Nephron progenitor cell (in vitro differentiated cells): ENCODE measurements at regions not wholly inside any gene's neighbourhood (a gene's known extent, or its start where the extent isn't known, plus 50 kb on each side); places are given as distances from the start of the nearest gene placed in this dataset.

Experiments used
- DNase-seq: peaks from one replicate; pipeline ENCODE4 v3.0.0; 2021
- H3K27ac Mint-ChIP-seq: 2 replicates; pipeline ENCODE4 v1.8.0; 2021; ENCODE audit warnings: mild to moderate bottlenecking, moderate library complexity, mixed read lengths
- H3K27me3 Mint-ChIP-seq: 2 replicates; pipeline ENCODE4 v1.8.0; 2021; ENCODE audit warnings: mild to moderate bottlenecking, low read depth, mixed read lengths; ENCODE audit not compliant: poor library complexity
- H3K36me3 Mint-ChIP-seq: 2 replicates; pipeline ENCODE4 v1.8.0; 2021; ENCODE audit warnings: low read depth, mixed read lengths
- H3K4me1 Mint-ChIP-seq: 2 replicates; pipeline ENCODE4 v1.8.0; 2021; ENCODE audit warnings: mixed read lengths
- H3K4me3 Mint-ChIP-seq: 2 replicates; pipeline ENCODE4 v1.8.0; 2021; ENCODE audit warnings: mild to moderate bottlenecking, moderate library complexity, mixed read lengths
- H3K9me3 Mint-ChIP-seq: 2 replicates; pipeline ENCODE4 v1.8.0; 2021; ENCODE audit warnings: mild to moderate bottlenecking, moderate library complexity, mixed read lengths
- CTCF ChIP-seq: fragments of 200-600 bp; sonication (generic); IDR thresholded peaks from 2 replicates; pipeline ENCODE4 v1.5.0; 2021; ENCODE audit warnings: antibody characterized with exemption

- peaks cover 10% of the 10 kb centered on the region for H3K9me3 Mint-ChIP-seq
- DNase-seq: no peak
- H3K4me1 Mint-ChIP-seq: no peaks in the 10 kb centered on the region
- no peak for TF ChIP-seq CTCF
- H3K4me3 Mint-ChIP-seq: no peak overlapping the region
- H3K27ac Mint-ChIP-seq: no peak overlapping the region
- H3K27me3 Mint-ChIP-seq: no peaks in the 10 kb centered on the region
- no peaks in the 10 kb centered on the region for H3K36me3 Mint-ChIP-seq
Measured at GRCh38 chr7:125573126-125573525, 643.5 kb upstream of the POT1 start.

DNA sequence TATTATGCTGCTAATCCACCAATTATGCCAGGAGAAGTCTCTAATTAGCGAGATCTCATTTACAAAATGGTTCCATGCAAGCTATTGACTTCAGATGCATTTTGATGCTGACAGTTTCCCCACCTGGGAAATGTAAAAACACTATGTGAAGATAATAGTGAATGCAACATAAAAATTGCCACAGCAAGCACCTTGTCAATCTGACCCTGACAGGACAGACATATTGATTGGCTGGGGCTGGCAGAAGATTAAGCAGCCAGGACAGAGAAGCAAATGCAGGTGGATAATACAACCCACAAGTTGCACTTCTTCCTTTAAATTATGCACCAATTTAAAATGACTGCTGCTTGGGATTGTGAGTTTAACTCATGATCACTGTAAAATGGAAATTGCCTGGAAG lies 642.8 kb upstream of the POT1 start:
- H3K9me3 Mint-ChIP-seq: peaks cover 10% of the 10 kb centered on the region
- TF ChIP-seq CTCF: no peak
- H3K36me3 Mint-ChIP-seq: no peaks in the 10 kb centered on the region
- no peak overlapping the region for H3K4me3 Mint-ChIP-seq
- no peaks in the 10 kb centered on the region for H3K4me1 Mint-ChIP-seq
- no peak overlapping the region for H3K27ac Mint-ChIP-seq
- no peak for DNase-seq
- no peaks in the 10 kb centered on the region for H3K27me3 Mint-ChIP-seq

DNA sequence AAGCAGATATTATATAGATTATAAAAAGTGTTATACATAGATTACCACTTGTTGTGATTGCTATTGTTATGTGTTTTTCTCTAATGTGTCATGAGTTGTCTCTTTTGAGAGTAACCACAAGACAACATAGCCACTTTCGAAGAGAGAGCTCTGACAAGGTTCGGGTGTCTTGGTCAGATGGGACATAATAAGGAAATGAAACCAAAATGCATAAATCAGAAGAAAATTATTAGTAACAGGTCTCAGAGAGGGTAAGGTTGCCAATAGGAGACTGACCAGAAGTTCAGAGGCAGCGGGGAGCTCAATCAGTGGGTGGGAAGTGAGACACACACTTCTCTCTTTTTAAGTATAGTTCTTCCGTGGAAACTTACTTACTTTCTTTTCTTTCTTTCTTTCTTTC lies 639.2 kb upstream of the POT1 start:
- H3K4me1 Mint-ChIP-seq: no peaks in the 10 kb centered on the region
- H3K27ac Mint-ChIP-seq: no peak overlapping the region
- no peaks in the 10 kb centered on the region for H3K9me3 Mint-ChIP-seq
- no peak overlapping the region for H3K4me3 Mint-ChIP-seq
- TF ChIP-seq CTCF: no peak
- H3K27me3 Mint-ChIP-seq: no peaks in the 10 kb centered on the region
- no peaks in the 10 kb centered on the region for H3K36me3 Mint-ChIP-seq
- DNase-seq: no peak

DNA sequence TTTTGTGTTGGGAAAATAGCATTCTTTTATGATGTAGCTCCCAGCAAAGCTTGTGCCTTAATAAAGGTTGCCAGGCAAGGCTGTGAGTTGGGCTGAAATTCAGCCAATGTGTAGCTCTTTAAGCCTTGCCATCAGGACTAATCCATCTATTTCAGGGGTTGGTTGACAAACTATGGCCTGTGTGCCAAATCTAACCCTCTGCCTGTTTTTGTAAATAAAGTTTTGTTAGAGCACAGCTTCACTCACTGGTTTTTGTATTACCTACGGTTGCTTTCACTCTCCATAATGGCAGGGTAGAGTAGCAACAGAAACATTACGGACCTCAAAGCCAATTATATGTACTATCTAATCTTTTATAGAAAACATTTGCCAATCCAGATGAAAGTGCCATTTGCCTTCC lies 638.1 kb upstream of the POT1 start:
- Mint-ChIP-seq H3K27me3 (no peaks in the 10 kb centered on the region), H3K4me1 (no peaks in the 10 kb centered on the region)
- no peak for DNase-seq

DNA sequence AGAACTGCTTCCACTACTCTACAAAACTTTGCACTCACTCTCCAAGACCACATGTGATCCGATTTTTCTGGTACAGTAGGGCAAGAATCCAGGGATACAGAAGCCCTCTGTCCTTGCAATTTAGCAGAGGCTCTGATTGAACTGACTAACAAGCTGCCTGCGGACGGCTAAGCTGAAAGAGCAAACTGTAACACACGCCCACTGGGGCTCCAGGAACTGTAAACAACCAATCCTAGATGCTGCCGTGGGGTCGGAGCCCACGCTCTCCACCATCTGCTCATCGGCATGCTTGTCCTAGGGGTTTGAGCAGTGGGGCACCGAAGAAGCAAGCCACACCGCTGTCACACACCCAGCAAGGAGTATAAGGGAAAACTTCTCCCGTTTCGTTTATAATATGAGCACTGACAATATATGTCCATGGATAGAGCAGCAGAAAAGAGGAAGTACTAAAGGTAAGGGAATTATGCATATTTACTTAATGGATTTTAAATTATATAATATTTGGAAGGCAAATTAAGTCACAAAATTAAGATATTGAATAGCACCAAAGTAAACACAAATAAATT lies 634.4 kb upstream of the POT1 start:
- no peaks in the 10 kb centered on the region for H3K36me3 Mint-ChIP-seq
- H3K4me3 Mint-ChIP-seq: no peak overlapping the region
- H3K27me3 Mint-ChIP-seq: no peaks in the 10 kb centered on the region
- no peak for DNase-seq
- TF ChIP-seq CTCF: no peak
- no peak overlapping the region for H3K27ac Mint-ChIP-seq
- no peaks in the 10 kb centered on the region for H3K4me1 Mint-ChIP-seq
- no peaks in the 10 kb centered on the region for H3K9me3 Mint-ChIP-seq

More for the DNA sequence above, 638.1 kb upstream of the POT1 start:
- TF ChIP-seq CTCF: no peak
- no peak overlapping the region for H3K27ac Mint-ChIP-seq
- H3K9me3 Mint-ChIP-seq: no peaks in the 10 kb centered on the region
- H3K4me3 Mint-ChIP-seq: no peak overlapping the region
- H3K36me3 Mint-ChIP-seq: no peaks in the 10 kb centered on the region

DNA sequence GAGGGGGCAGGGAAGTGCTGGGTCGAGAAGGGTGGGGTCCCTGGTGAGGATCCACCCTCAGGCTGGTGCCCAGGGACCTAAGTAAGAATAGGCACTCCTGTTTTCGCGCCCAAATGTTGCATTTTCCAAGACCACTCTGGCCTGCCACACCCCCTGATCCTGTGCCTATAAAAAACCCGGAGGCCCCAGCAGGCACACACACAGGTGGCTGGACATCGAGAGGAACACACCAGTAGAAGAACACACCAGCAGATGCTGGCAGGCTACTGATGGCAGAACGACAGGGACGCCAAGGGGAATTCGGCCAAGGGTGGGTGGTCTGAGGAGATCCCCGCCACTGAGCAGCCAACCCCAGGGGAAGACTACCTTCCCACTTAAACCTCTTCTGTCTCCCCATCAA lies 633.9 kb upstream of the POT1 start:
- Mint-ChIP-seq H3K9me3 (no peaks in the 10 kb centered on the region), H3K4me3 (no peak overlapping the region), H3K27me3 (no peaks in the 10 kb centered on the region), H3K36me3 (no peaks in the 10 kb centered on the region), H3K27ac (no peak overlapping the region), H3K4me1 (no peaks in the 10 kb centered on the region)
- no peak for TF ChIP-seq CTCF
- DNase-seq: no peak
